GM04503 (cell line): ENCODE measurements at regions not wholly inside any gene's neighbourhood (a gene's known extent, or its start where the extent isn't known, plus 50 kb on each side); places are given as distances from the start of the nearest gene placed in this dataset.

ENCODE experiments used
- DNase-seq: peaks from one replicate; pipeline ENCODE4 v3.0.0-alpha.2; 2012; ENCODE audit warnings: low read depth

DNA sequence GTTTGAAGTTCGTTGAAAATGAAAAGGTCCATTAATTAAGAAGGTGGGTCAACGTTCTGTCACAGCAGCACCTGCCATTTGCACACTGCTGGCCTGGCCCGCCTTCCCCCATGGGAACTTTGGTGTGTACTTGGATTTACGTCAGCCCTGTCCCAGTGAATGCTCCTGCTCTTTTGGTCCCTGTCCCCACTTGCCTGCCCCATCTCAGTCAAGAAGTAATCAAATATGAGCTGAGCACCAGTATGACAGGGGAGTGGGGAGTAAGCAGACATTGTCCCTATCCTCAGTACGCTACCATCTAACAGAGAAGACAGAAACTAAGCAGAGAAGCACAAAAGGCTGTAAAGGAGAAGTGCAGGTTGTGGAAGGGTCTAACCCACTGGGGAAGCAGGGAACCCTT lies 65.1 kb downstream of the SLC4A3 start:
- DNase-seq = no peak

- no peak for DNase-seq
Measured at GRCh38 chr2:219695145-219695709, 67.8 kb downstream of the SLC4A3 start.

DNA sequence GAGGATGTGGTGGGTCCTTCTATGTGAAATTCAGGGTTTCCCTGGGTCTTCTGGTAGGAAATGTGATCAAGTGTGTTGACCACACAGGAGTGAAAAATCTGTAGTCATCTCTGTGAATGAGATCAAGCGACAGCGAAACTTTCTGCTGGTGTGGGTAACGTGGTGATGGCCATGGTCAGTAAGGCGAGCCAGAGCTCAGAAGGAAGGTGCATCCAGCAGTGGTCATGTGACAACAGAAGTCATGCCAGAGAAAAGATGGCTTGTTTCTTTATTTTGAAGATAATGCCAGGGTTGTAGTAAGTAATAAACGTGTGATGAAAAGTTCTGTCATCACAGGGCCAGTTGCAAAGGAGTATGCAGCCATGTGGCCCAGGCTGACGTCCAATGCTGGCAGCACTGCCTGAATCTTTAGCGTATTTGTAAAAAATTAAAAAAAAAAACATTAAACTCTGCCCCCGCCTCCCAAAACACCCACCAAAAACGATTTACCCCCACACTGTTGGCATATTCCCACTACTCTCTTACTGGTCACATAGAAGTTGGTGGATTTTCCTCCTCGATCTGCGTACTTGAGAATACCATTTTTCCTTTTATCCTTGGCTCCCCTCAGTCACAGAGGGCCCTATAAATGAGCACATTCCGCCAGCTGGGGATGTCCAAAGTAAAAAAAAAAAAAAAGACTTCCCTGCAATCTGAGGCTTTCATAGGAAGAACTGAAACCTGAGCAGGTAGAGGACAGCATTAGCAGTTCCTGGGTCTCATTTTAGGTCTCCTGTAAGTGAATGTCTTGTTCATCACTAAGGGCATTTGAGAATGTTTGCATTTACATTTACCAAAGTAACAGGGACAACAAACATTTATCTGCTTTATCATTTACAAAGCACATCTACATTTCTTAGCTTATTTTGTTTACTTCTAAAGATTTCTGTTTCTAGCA lies 70.6 kb downstream of the SLC4A3 start:
- DNase-seq = no peak

GRCh38 chr2:219698748-219699439 lies 71.5 kb downstream of the SLC4A3 start:
- DNase-seq = no peak

GRCh38 chr2:219699440-219699821 lies 72.0 kb downstream of the SLC4A3 start:
- no peak for DNase-seq

- no peak for DNase-seq
Measured at GRCh38 chr2:219701847-219702634, 74.6 kb downstream of the SLC4A3 start.

- DNase-seq = no peak
Measured at GRCh38 chr2:219702796-219703545, 75.5 kb downstream of the SLC4A3 start.

- DNase-seq = no peak
Measured at GRCh38 chr2:219704878-219705277, 77.4 kb downstream of the SLC4A3 start.

GRCh38 chr2:219706823-219707281 lies 79.4 kb downstream of the SLC4A3 start:
- DNase-seq = no peak

GRCh38 chr2:219707496-219708285 lies 80.3 kb downstream of the SLC4A3 start:
- no peak for DNase-seq

DNA sequence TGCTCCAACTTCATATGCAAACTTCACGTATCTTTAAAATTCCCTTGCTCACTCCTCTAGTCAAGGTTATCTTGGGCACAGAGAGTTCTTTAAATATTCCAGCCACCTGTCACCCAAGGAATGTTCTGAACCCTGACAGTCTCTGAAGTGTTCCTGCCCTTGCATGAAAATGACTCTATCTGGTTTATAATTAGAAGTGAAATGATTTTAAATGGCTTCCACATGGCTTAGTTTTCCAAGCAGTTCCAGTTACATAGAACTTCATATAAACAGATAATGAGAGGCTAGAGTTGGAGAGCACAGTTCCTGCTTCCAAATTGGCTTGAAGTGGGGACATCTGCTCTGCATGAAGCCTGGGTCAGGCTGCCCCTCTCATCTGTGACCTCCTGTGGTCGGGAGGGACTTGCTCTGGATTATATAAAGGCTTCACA lies 81.9 kb downstream of the SLC4A3 start:
- DNase-seq = no peak

- no peak for DNase-seq
Measured at GRCh38 chr2:219713110-219713509, 85.7 kb downstream of the SLC4A3 start.

GRCh38 chr2:219714681-219715400 lies 87.4 kb downstream of the SLC4A3 start:
- no peak for DNase-seq

GRCh38 chr2:219718066-219718465 lies 90.6 kb downstream of the SLC4A3 start:
- no peak for DNase-seq

DNA sequence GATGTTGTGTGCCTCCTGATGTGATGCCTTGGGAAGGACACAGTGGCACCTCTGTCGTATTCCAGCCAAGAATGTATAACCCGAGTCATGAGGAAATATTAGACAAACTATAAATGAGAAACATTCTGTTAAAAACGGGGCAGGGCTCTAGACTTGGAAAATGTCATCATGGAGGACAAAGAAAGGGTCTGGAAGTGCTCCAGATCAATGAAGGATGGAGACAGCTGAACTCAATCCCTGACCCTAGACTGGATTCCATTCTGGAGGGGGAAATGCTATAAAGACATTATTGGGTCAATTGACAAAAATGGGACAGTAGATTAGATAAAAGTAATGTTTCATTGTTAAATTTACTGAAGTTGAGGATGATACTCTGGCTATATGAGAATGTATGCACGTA lies 92.1 kb downstream of the SLC4A3 start:
- DNase-seq = no peak

DNA sequence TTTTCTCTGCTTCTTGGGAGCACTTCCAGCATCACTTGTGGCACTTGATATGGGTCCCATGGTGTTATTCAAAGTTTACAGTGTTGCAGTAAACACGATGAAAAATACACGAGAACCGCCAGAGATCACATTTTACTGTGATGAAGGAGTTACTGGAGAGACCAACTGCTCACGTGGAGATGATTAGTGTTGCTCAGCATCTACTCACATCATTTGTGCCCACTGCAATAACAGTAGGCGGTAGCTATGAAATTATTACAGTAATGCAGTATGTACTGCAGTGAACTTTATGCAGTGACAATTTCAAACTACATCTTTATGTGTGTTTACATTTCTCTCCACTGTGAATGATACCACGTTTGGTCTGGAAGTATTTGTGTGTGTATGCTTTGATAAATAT lies 93.5 kb downstream of the SLC4A3 start:
- no peak for DNase-seq

- no peak for DNase-seq
Measured at GRCh38 chr2:219722276-219722879, 94.9 kb downstream of the SLC4A3 start.

GRCh38 chr2:219723311-219723710 lies 95.9 kb downstream of the SLC4A3 start:
- no peak for DNase-seq

DNA sequence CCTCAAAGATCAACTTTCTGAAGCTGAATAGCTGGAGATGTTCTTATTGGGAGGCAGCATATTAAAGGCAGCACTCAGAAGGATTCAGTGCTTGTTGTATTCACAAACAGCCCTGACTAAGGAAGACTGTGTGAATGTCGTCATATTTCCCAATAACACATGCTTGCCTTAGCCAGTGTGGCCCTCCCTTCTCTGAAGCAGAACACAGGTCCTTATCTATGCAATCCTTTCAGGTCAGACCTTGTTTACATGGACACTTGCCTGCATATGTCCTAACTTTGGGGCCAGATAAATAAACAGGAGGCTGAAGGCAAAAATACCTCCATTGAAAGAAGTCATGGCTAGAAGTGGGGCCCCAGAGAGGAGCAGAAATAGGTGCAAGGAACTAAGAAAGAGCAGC lies 97.2 kb downstream of the SLC4A3 start:
- no peak for DNase-seq
